BE2C (cell line): ENCODE measurements at regions not wholly inside any gene's neighbourhood (a gene's known extent, or its start where the extent isn't known, plus 50 kb on each side); places are given as distances from the start of the nearest gene placed in this dataset.

Experiments
- DNase-seq: peaks from one replicate; pipeline ENCODE4 v3.0.0-alpha.2; 2020
- H3K27me3 ChIP-seq: fragments of 250-450 bp; sonication (Bioruptor Pico); 2 replicates; pipeline ENCODE4 v1.5.1; 2020; ENCODE audit warnings: mild to moderate bottlenecking
- H3K36me3 ChIP-seq: fragments of 250-450 bp; sonication (Bioruptor Pico); 2 replicates; pipeline ENCODE4 v1.5.1; 2020; ENCODE audit warnings: mild to moderate bottlenecking
- H3K4me1 ChIP-seq: fragments of 250-450 bp; sonication (Bioruptor Pico); 2 replicates; pipeline ENCODE4 v1.5.1; 2020
- H3K4me3 ChIP-seq: 2 replicates; pipeline ENCODE4 v1.5.1; 2011; ENCODE audit warnings: low read depth, low read length
- H3K9me3 ChIP-seq: fragments of 250-450 bp; sonication (Bioruptor Pico); 2 replicates; pipeline ENCODE4 v1.5.1; 2020
- TF ChIP-seq, protein P1 (sequence below): IDR thresholded peaks from 2 replicates; pipeline ENCODE4 v1.5.1; 2012; ENCODE audit warnings: mild to moderate bottlenecking, low read depth, low read length

DNA sequence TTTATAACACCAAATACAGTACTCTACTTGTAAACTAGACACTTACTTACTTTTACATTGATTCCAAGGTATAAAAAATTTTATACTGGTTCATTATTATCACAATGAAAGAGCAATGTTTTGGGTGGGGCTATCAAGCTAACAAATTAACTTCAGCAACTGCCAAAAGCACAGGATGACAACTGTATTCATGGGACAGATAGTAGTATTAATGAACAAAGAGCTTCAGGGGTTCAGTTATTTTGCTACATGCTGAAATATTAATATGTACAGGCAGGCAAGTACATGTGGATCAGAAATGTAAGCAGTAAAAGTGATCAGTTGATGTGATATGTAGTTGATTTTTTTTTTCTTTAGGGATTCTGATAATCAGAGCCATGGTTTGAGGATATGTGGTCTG, 112.9 kb downstream of the NAA11 start:
- Histone ChIP-seq H3K9me3 (no peaks in the 10 kb centered on the region), H3K27me3 (no peaks in the 10 kb centered on the region), H3K36me3 (no peaks in the 10 kb centered on the region), H3K4me3 (no peak overlapping the region), H3K4me1 (peaks cover 3% of the 10 kb centered on the region; the same call in 1 of the 2 replicates)
- TF ChIP-seq, protein P1, sequence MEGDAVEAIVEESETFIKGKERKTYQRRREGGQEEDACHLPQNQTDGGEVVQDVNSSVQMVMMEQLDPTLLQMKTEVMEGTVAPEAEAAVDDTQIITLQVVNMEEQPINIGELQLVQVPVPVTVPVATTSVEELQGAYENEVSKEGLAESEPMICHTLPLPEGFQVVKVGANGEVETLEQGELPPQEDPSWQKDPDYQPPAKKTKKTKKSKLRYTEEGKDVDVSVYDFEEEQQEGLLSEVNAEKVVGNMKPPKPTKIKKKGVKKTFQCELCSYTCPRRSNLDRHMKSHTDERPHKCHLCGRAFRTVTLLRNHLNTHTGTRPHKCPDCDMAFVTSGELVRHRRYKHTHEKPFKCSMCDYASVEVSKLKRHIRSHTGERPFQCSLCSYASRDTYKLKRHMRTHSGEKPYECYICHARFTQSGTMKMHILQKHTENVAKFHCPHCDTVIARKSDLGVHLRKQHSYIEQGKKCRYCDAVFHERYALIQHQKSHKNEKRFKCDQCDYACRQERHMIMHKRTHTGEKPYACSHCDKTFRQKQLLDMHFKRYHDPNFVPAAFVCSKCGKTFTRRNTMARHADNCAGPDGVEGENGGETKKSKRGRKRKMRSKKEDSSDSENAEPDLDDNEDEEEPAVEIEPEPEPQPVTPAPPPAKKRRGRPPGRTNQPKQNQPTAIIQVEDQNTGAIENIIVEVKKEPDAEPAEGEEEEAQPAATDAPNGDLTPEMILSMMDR, result no peak
- no peak for DNase-seq

DNA sequence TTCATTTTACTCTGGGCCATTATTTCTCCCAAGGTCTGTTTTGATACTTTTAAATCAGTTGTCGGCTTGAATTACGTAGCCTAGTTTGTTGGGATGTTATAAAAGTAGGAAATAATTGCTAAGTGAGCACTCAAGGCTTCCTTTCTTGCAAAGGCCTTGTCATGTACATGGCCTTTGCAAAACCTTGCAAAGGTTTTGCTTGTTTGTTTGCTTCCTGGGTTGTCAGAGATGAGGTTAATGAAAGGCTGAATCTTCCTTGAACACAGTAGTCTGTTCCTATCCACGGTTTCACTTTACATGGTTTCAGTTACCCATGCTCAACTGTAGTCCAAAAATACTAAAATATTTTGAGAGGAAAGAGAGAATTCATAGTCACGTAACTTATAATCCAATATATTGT, 113.5 kb downstream of the NAA11 start:
- H3K4me1 ChIP-seq, result peaks cover 3% of the 10 kb centered on the region; the same call in 1 of the 2 replicates
- H3K9me3 ChIP-seq, result no peaks in the 10 kb centered on the region
- no peak overlapping the region for H3K4me3 ChIP-seq
- H3K36me3 ChIP-seq, result no peaks in the 10 kb centered on the region
- no peaks in the 10 kb centered on the region for H3K27me3 ChIP-seq
- DNase-seq, result no peak
- TF ChIP-seq, protein P1, result no peak

DNA sequence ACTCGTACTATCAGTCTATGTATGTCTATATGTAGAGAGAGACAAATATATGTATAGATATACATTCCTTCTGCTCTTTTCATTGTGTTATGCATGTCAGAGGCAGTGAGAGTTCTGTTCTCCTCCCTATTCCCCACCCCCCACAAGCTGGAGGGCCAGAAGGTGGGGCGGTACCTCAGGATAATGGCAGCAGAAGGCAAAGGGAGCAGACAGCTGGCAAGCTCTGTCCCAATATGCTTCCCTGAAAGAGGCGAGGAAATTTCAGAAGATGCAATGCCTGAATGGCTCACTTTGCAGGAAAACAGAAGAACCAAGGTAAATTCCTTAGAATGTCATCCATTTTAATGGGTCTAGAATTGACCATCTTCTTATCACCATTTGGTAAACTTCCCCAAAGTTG, 114.4 kb downstream of the NAA11 start:
- DNase-seq, result no peak
- peaks cover 3% of the 10 kb centered on the region; the same call in 1 of the 2 replicates for H3K4me1 ChIP-seq
- no peaks in the 10 kb centered on the region for H3K9me3 ChIP-seq
- TF ChIP-seq, protein P1, result no peak
- no peak overlapping the region for H3K4me3 ChIP-seq
- H3K36me3 ChIP-seq, result no peaks in the 10 kb centered on the region
- no peaks in the 10 kb centered on the region for H3K27me3 ChIP-seq

DNA sequence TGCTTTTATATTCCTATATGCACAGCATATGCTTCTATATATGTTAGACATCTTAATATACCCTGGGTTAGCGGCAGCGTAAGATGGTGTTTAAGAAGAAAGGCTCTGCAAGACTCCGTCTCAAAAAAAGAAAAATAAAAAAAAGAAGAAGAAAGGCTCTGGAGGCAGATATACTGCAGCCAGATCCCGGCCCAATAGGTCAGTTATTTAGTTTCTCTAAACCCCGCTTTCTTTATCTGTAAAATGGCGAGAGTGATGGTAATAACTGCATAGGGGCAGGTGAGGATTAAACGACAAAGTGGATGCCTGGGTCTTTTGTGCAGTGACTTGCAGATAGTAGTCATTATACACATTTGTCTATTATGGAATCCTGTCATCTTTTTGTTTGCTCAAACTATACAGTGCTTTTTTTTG, 115.2 kb downstream of the NAA11 start:
- H3K27me3 ChIP-seq, result no peaks in the 10 kb centered on the region
- H3K36me3 ChIP-seq, result no peaks in the 10 kb centered on the region
- DNase-seq, result no peak
- H3K4me3 ChIP-seq, result no peak overlapping the region
- TF ChIP-seq, protein P1, result no peak
- H3K4me1 ChIP-seq, result peaks cover 3% of the 10 kb centered on the region; the same call in 1 of the 2 replicates
- H3K9me3 ChIP-seq, result no peaks in the 10 kb centered on the region

DNA sequence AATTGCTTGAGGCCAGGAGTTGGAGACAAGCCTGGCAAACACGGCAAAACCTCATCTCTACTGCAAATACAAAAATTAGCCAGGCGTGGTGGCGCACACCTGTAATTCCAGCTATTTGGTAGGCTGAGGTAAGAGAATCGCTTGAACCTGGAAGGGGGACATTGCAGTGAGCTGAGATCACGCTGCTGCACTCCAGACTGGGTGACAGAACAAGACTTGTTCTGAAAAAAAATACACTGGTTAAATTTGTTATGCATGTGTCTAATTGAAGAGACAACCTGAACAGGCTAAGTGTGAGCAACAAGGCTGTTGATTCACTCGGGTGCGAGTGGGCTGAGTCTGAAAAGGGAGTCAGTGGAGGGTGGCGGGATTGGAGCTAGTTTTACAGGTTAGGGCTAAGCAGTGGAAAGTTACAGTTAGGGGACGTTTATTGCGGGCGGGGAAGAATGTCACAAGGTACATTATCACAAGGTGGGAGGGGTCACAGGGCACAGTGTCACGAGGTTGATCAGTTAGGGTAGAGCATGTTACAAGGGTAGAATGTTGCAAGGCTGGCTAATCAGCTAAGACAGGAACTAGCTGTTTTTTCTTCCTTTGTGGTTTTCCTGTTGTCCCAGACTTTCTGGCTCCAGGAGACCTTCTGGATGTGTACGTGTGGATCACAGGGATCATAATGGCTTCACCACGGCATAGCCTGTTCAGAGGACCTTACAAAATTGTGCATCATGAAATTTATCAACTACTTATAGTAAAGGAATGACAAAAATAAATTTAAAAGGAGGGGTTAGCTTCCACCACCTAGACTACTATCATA, 115.8 kb downstream of the NAA11 start:
- H3K27me3 ChIP-seq, result no peaks in the 10 kb centered on the region
- TF ChIP-seq, protein P1, result no peak
- no peaks in the 10 kb centered on the region for H3K9me3 ChIP-seq
- DNase-seq, result no peak
- H3K4me1 ChIP-seq, result peaks cover 3% of the 10 kb centered on the region; the same call in 1 of the 2 replicates
- no peaks in the 10 kb centered on the region for H3K36me3 ChIP-seq
- no peak overlapping the region for H3K4me3 ChIP-seq

DNA sequence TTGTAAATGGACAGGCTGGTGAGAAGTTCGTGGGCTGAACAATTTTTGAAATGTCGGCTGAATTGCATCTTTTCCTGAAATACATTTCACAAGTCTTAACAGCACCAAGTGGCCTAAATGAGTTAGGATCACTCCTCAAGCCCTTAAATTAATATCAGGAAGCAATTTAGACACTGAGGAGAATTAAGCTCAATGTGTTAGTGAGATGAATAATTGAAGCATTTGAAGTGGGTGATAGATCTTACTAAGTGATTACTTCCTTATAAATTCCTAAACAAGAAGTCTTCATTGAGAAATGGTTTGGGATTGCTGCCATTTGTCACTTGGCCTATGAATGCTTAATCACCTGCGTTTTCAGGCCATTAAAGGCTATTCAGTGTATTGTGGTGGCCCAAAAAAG, 116.8 kb downstream of the NAA11 start:
- no peaks in the 10 kb centered on the region for H3K27me3 ChIP-seq
- no peak for DNase-seq
- no peak overlapping the region for H3K4me3 ChIP-seq
- TF ChIP-seq, protein P1, result no peak
- H3K9me3 ChIP-seq, result no peaks in the 10 kb centered on the region
- H3K36me3 ChIP-seq, result no peaks in the 10 kb centered on the region
- H3K4me1 ChIP-seq, result peaks cover 3% of the 10 kb centered on the region; the same call in 1 of the 2 replicates
